Stimulated activated CD4-positive, alpha-beta T cell treated with anti-CD3 and anti-CD28 coated beads, TNF-alpha, amount 100 ng/mL, for 1 hour (primary cell): ENCODE measurements at regions not wholly inside any gene's neighbourhood (a gene's known extent, or its start where the extent isn't known, plus 50 kb on each side); places are given as distances from the start of the nearest gene placed in this dataset.

Experiments used
- DNase-seq, 3 donors: peaks; one replicate each; pipeline ENCODE4 v3.0.0-alpha.2; 2020; ENCODE audit warnings: low read depth in 3 of 3, low spot score in 1 of 3

- no peak for DNase-seq
Measured at GRCh38 chr4:12880844-12881243, 603.3 kb downstream of the RAB28 start.

- no peak for DNase-seq
Measured at GRCh38 chr4:12879496-12879895, 604.6 kb downstream of the RAB28 start.

- DNase-seq = no peak
Measured at GRCh38 chr4:12875640-12876243, 608.4 kb downstream of the RAB28 start.

GRCh38 chr4:12873351-12873750, 610.8 kb downstream of the RAB28 start:
- DNase-seq = no peak

GRCh38 chr4:12861422-12861821, 622.7 kb downstream of the RAB28 start:
- no peak for DNase-seq

GRCh38 chr4:12852338-12853307, 631.5 kb downstream of the RAB28 start:
- no peak for DNase-seq

- no peak for DNase-seq
Measured at GRCh38 chr4:12846368-12846767, 637.8 kb downstream of the RAB28 start.

- DNase-seq = no peak
Measured at GRCh38 chr4:12844141-12844540, 640.0 kb downstream of the RAB28 start.

- DNase-seq = no peak
Measured at GRCh38 chr4:12827966-12828365, 656.2 kb downstream of the RAB28 start.

GRCh38 chr4:12791536-12791935, 692.6 kb downstream of the RAB28 start:
- DNase-seq = no peak

- DNase-seq = no peak
Measured at GRCh38 chr4:12787261-12787660, 696.9 kb downstream of the RAB28 start.

- DNase-seq = no peak
Measured at GRCh38 chr4:12778706-12779105, 705.4 kb downstream of the RAB28 start.

GRCh38 chr4:12778191-12778590, 705.9 kb downstream of the RAB28 start:
- DNase-seq = no peak

- DNase-seq = no peak
Measured at GRCh38 chr4:12770351-12770750, 713.8 kb downstream of the RAB28 start.

GRCh38 chr4:12761694-12762093, 722.4 kb downstream of the RAB28 start:
- DNase-seq = no peak

GRCh38 chr4:12747154-12747553, 737.0 kb downstream of the RAB28 start:
- DNase-seq = no peak

GRCh38 chr4:12746221-12746620, 737.9 kb downstream of the RAB28 start:
- no peak for DNase-seq

- no peak for DNase-seq
Measured at GRCh38 chr4:12734586-12734985, 749.6 kb downstream of the RAB28 start.

GRCh38 chr4:12729384-12729783, 754.8 kb downstream of the RAB28 start:
- DNase-seq = no peak

GRCh38 chr4:12724510-12724909, 759.6 kb downstream of the RAB28 start:
- no peak for DNase-seq

- no peak for DNase-seq
Measured at GRCh38 chr4:12723849-12724447, 760.2 kb downstream of the RAB28 start.

- no peak for DNase-seq
Measured at GRCh38 chr4:12716896-12717295, 767.2 kb downstream of the RAB28 start.
